ENCODE measurements at regions not wholly inside any gene's neighbourhood (a gene's known extent, or its start where the extent isn't known, plus 50 kb on each side); places are given as distances from the start of the nearest gene placed in this dataset.

DNA sequence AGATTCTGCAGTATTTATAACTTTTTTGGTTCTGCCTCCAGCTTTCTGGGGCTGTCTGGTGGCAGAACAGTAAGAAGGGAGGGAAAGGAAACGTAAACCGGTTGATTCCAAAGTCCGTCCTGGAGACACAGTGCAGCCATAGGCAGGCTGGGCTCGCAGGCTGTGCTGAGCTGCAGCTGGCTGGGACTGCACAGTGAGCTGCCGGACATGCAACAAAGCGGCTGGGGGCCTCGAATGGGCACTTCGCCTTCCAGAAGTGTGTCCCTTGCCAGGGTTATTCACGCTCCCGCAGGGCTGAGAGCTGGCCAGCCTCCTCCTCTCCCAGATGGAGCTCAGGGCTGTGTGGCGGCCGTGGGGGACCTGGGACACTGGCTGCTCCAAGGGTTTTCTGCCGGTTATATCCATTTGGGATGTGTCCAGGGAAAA is 78.1 kb upstream of the CD93 start:
- TF ChIP-seq, protein P1, sequence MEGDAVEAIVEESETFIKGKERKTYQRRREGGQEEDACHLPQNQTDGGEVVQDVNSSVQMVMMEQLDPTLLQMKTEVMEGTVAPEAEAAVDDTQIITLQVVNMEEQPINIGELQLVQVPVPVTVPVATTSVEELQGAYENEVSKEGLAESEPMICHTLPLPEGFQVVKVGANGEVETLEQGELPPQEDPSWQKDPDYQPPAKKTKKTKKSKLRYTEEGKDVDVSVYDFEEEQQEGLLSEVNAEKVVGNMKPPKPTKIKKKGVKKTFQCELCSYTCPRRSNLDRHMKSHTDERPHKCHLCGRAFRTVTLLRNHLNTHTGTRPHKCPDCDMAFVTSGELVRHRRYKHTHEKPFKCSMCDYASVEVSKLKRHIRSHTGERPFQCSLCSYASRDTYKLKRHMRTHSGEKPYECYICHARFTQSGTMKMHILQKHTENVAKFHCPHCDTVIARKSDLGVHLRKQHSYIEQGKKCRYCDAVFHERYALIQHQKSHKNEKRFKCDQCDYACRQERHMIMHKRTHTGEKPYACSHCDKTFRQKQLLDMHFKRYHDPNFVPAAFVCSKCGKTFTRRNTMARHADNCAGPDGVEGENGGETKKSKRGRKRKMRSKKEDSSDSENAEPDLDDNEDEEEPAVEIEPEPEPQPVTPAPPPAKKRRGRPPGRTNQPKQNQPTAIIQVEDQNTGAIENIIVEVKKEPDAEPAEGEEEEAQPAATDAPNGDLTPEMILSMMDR (IDR thresholded peaks at IDR 0.05; ENCODE audit: extremely low read depth in 1 of 2, insufficient read depth in 1 of 2, low read depth in 1 of 2, low read length in 2 of 2), result no peak
- no peak for TF ChIP-seq EZH2 (IDR thresholded peaks at IDR 0.05; ENCODE audit: borderline replicate concordance, low read depth, low read length, severe bottlenecking)

All from endothelial cell of umbilical vein (primary cell).